ENCODE measurements at regions not wholly inside any gene's neighbourhood (a gene's known extent, or its start where the extent isn't known, plus 50 kb on each side); places are given as distances from the start of the nearest gene placed in this dataset.

DNA sequence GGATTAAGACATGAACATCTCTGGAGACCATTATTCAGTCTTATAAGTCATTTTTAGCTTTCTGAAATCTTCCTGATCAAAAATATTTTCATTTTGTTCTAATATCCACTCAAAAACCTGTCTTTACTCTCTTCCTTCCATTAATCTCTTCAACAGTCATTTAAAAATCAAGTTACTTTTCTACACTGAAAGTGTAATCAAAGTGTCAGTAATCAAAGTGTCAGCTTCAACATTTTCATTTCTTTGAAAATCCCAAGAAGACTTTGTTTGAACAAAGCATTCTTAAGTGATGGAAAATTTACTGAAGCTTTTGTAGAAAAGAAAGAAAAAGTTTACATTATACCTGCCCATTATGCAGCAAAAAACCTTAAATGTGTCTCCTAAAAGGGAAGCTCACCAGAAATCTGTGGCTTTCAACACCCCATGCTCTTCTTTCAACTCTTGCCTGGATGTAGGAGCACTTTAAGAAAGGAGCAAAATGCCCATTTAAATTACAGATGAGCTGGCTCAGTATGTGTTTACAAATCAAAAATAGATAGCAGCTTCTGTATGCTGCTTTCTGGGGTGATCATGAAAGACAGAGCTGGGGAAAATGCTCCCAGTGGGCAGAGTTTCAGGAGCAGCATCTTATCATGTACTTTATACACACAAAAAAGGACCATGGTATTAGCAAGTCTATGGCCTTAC lies 260.8 kb upstream of the NCAM2 start:
- no peak for DNase-seq (ENCODE audit: low read depth in 2 of 2)

DNA sequence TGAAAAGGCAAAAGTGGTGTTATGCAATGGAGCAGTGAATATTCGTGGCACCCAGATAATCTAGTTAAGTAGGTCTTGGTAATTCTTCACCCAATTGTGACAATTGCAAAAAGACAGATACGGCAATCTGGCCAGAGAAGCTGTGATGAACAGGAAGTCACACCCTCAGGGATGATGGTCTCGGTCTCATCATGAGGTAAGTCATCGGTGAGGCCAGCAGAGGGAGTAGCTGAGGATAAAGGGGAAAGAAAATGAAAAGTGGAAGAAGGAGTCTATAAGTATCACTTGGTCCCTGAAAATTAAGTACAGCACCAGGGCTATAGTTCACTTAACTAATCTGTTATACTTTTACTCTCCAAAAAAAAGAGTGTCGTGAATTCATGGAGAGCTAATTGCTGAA lies 258.8 kb upstream of the NCAM2 start:
- DNase-seq (ENCODE audit: low read depth in 2 of 2): no peak

DNA sequence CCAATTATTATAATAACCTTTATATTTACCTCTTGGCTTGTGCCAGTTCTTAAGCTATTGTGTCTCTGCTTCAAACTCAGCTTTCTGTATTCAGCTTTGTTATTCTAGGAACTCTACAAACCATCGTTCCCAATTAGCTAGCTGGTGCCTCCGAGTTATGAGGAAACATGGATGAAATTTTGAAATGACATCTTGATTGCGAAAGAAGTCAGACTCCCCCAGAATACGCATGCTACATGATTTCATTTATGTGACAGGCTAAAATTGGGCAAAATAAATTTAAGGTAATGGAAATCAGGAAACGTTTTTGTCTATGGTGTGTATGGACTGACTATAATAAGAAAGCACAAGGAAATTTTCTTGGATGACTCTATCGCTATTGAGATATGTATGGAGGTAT lies 256.8 kb upstream of the NCAM2 start:
- no peak for DNase-seq (ENCODE audit: low read depth in 2 of 2)

DNA sequence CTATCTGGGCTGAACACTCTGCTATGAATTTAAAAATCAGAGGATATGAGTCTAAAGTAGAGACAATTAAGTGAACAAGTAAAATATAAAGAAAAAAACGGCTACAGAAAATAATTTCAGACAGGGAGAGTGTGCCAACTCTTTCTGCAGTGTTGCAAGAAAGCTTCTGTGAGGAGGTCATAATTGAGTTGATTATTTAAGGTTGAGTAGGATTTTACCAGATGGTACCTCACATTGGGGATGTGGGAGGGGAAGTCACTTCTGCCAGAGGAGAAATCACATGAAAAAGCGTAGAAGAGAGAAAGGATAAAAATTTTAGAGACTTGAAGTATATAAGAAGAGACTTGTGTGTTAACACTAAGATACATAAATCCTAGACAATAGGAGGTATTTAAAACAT lies 238.0 kb upstream of the NCAM2 start:
- DNase-seq (ENCODE audit: low read depth in 2 of 2): no peak

DNA sequence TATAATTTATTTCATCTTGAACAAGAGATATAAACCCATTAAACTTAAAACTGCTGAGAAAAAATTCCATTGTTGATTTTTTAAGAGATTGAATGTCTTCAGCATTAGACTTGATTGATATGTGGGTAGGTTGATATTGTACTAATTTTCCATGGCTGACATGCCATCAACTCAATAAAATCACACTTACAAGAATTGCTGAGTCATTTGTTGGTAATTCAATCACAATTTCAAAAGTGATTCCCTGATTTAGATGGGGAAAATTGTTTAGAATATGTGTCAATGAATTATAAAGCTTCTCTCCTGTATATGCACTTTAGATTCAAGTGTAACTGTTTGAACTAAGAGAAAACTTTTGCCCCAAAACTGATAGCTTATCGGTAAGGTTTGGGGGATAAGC lies 223.5 kb upstream of the NCAM2 start:
- DNase-seq (ENCODE audit: low read depth in 2 of 2): no peak

DNA sequence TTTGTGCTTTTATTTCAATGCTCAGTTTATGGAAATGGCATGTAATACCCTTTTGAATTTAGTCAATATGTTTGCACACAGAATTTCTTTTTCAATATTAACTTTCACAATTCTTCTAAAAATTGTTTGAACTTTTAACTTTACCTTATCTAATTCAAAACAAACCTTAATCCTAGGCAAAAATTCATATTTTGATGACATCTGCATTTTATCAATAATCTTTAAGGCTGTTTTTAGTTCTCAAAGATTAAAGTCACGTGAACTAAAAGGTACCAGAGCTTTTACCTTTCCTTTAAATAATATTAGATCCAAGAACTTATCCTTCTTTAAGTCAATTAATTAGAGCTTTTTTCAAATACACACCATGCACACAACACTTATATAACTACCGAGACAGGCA lies 218.9 kb upstream of the NCAM2 start:
- DNase-seq (ENCODE audit: low read depth in 2 of 2): no peak

DNA sequence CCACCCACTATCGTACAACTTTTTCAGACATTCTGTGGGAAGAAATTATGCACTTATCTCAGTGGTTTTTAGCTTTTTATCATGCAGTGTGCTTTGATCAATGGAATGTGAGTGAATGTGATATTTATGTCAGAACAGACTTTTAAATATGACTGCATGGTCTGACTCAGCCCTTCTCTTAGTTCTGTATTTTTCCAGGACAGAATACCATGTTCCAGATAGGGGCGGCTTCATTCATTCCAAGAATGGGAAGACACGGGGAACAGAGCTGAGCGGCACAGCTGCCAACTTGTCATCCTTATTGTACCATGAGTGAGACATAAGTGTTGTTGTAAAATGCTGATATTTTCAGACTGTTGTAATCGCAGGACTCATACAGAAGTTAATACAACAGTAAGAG lies 214.6 kb upstream of the NCAM2 start:
- DNase-seq (ENCODE audit: low read depth in 2 of 2): no peak

DNA sequence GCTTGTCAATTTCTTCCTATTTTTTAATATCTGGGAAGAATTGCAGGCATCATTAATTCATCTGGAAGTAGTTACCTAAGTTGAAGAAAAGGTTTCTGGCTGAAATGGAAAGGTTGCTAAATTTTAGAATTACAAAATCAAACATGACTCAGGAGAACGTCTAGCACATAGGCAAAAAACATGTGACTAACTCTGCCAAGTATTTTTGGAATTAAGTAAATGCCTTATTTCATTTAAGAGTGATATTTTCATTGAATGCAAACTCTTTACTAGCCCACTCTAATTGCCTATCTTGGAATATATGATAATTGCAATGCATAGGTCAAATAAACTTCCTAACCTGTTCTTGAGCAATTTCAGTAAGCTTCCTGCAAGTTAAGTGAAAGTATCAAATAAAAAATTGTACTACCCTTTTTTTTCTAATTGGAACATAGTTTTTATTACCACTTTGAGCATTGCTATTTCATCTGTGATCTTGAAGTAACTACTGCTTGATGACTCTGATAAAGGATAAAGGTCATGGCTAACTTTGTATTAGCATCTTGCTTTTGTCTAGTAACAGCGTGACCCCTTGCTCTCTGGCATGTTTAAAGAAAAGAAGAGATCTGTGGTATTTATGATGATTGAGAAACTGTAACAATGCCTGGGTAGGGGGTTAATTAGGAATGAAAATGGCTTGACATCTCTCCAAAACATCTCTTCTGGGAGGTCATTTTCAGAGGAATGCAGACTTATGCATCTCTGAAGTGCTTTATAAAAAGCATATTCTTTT lies 208.3 kb upstream of the NCAM2 start:
- no peak for DNase-seq (ENCODE audit: low read depth in 2 of 2)

DNA sequence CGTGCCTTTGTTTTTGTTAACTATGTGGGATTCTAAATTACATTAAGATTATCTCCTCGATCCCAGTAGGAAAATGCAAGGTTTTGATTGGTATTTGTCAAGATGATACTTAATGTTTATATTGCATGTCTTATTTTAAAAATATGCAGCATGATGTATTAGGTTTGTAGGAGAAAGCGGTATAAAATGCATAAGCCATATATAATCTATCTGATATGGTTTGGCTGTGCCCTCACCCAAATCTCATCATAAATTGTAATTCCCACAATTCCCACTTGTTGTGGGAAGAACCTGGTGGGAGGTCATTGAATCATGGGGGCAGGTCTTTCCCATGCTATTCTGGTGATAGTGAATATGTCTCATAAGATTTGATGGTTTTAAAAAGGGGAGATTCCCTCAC lies 198.1 kb upstream of the NCAM2 start:
- no peak for DNase-seq (ENCODE audit: low read depth in 2 of 2)

DNA sequence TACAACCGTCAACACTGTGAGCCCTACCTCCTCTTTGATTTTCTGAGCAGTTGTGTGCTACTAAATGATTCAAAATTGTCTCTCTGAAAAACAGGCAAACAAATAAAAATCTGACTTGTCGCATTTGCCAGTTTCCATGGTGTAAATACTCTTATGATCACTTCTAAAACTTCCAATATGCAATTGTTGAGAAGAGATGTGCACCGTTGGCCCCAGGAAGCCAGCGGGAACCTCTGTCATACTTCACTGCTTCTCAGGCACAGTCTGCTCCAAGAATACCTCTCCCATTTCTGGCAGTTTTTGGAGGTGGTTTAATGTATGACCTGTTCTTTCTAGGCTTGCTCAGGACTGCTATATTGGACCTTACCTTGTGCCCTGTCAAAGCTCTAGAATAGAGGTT lies 196.0 kb upstream of the NCAM2 start:
- no peak for DNase-seq (ENCODE audit: low read depth in 2 of 2)

DNA sequence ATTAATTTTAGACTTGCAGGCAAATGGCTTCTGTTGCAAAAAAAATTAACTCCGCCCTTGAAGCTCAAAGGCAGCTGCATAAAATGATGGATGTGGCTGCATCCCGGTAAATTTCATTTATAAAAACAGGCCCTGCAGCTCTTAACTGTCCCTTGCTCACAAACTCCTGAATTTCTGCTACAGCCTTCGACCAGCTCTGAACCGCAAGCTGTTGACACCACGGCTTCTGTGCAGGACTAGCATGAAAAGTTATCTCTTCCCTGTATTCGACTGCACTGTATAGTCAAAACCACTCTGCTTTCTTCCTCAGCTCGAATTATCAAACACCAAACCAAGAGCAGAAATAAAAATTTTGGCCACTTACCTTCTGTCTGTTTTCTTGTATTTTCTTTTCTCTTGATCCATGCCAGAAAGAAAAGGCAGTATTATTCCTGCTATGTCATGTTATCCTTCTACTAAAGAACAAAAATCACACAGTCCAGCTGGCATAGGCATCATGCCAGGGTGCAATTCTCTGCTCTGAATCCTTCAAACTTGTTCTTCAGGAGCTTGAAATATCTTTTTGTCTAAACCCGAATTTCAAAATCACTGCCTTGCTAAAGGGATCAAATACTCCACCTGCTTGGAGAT lies 195.5 kb upstream of the NCAM2 start:
- no peak for DNase-seq (ENCODE audit: low read depth in 2 of 2)

DNA sequence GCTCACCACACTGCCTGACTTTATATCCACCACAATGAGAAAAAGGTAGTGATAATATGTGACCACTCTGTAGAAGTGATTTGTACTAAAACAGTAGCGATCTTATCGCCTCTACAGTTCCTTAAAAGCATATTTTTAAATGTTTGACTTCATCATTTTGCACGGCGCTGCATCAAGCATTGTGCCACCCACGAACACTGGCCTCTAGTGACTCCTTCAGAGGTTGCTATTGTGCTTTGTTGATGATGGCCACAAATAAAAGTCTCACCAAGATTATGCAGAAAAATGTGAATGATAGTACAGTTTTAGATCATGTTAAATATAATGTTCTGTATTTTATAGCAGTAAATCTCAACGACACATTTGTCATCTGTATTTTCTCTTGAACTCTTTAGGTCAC lies 186.5 kb upstream of the NCAM2 start:
- DNase-seq (ENCODE audit: low read depth in 2 of 2): no peak

DNA sequence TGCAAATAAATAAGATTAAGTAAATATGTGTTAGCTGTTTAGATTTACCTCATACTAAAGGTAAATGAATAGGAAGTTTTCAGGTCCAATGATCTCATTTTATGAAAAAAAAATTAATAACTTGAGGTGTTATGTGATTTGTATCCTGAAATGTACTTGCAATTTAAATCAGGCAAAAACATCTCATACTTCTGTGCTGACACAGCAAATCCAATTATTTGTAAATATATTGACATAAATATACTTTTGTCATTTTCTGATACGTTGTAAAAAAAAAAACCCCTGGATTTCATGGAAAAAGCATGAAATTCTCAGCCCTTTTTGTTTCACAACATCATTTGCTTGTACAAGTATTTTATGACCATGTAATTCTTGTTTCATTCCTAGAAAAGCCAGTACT lies 184.1 kb upstream of the NCAM2 start:
- DNase-seq (ENCODE audit: low read depth in 2 of 2): no peak

DNA sequence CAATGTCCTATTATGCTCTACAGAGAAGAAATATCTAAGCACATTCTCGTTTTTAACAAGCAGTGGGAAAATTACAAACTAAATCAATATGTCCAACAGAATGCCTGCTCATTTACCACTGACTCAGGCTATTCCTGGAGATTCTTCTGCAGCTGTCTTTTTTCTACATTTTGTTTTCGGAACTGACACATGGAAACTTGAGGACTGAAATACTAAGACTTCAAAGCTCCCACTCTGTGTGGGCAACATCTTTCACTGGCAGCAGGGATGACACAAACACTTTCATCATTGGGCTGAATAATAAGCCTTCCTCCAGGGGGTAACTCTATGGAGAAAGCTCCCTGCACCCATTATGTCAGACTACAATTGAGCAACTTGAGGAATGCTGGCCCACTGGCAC lies 175.5 kb upstream of the NCAM2 start:
- no peak for DNase-seq (ENCODE audit: low read depth in 2 of 2)

DNA sequence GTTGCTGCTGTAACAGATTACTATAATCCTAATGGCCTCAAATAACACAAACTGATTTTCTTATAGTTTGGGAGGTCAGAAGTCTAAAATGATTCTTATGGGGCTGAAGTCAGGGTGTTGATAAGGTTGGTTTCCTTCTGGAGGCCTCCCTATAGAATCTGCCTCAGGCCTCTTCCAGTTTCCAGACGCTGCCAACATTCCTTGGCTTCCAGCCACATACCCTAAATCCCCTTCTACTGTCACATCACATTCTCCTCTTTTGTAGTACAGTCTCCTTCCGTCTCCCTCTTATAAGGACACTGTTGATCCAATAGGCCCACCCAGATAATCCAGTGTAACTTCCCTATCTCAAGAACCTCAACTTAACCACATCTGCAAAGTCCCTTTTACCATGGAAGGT lies 145.3 kb upstream of the NCAM2 start:
- DNase-seq (ENCODE audit: low read depth in 2 of 2): no peak

DNA sequence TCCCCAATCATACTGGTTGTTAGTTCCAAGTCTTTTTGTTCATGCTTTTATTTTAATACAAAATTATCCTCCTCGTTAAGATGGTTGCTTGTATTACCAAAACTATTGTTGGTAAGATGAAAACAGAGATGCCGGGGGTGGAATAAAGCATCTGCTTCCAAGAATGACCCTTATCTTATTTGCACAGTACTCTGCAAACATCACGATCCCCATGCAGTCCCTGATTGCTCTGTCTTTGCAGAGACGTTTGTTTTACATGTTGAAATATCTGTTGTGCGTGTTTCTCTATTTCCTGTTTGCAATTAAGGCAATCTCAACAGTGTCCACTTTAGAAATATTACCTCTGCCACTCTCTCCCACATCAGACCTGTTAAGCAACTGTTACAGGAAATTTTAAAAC lies 141.3 kb upstream of the NCAM2 start:
- no peak for DNase-seq (ENCODE audit: low read depth in 2 of 2)

DNA sequence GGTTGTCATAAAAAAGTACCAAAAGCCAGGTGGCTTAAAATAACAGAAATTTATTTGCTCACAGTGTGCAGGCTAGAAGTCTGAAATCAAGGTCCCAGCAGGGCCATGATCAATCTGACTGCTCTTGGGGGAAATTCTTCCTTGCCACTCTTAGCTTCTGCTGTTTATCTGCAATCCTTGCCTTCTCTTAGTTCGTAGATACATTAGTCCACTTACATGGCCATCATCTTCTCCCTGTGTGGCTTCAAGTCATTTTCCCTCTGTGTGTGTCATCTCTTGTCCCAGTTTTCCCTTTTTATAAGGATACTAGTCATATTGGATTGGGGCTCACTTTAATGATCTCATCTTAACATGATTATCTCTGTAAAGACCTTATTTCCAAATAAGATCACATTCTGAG lies 124.0 kb upstream of the NCAM2 start:
- DNase-seq (ENCODE audit: low read depth in 2 of 2): no peak

DNA sequence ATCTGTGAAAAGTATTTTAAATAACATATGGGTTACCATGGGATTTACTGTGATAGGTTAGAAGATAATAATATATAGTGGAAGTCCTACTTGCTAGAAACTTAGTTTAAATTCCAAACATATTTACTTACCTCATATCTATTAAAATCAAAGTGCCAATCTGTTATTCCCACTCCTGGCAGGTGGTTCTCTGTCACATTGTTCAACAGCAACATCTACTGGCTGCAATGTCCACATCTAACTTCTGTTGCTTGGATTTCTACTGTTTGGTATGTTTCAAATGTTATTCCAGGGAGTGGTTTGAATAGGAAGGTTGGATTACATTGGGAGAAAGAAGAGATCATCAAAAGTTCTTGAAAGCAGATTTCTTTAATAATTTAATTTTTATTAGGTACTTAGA lies 122.5 kb upstream of the NCAM2 start:
- no peak for DNase-seq (ENCODE audit: low read depth in 2 of 2)

DNA sequence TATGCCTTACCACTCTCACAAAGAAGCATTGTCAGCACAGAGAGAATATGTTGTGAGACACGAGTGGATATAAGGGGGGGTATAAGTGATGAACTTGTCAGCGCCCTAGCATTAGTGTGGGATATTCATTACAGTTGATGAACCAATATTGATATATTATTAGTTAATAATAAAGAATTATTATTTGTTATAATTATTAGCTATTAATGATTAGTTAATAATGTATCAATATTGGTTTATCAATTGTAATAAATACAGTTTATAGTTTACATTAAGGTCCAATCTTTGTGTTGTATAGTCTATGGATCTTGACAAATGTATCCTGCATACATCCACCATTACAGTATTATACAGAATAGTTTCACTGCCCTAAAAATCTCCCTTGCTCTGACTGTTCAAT lies 120.2 kb upstream of the NCAM2 start:
- DNase-seq (ENCODE audit: low read depth in 2 of 2): no peak

DNA sequence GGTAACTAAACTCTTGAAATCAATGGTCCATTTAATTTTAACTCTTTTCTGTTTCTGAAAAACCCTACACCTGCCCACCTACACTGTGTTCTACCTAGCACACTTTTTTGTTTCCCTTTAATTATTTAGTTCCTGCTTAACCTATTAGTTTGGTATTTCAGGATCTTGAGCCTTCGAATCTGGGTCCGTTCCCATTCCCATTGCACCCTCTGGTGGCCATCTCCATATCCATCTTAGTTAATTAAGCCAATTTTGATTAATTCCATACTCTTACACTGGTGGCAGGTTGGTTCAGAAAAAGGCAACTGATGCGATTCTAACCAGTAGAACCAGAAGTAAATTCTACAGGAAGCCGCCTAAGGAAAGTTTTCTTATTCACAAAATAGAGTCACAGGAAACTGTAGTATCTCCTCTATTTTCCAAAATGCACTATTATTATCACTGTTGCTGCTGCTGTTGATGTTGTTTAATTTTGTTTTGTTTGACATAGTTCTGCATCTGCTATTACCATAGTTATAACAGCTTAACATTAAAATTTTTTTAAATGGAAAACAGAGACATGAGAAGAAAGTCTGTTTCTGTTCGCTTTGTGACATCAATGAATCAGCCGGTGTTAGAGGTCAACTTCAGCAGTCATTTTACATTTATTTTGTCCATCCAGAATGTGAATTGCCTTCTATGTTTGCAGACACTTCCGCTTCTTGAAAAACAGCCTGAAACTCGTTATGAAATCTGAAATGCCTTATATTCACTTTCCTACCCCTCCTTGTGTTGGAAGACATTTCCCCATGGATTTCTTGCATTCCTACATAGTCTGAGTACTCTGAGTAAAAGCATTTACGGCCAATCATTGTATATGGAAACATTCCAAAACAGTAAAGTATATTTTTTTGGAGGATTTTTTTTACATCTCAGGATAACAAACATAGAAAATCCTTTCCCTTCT lies 115.5 kb upstream of the NCAM2 start:
- DNase-seq (ENCODE audit: low read depth in 2 of 2): no peak

DNA sequence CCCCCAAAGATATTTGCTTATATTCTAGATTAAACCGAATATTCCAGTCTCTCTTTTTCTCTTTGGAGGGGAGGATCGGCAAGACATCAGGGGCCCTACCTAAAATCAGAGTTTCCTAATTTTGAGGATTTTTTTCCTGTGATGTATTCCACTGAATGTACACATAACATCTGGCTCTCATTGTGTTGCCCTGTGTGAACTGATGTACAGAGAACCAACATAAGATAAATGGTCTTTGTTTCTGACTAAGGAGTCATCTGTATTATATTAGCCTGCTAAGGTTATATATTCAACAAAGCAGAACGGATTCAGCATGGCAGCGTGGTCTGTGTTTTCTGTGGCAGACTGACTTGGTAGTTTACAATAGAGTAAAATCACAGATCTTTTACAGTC lies 114.8 kb upstream of the NCAM2 start:
- no peak for DNase-seq (ENCODE audit: low read depth in 2 of 2)

DNA sequence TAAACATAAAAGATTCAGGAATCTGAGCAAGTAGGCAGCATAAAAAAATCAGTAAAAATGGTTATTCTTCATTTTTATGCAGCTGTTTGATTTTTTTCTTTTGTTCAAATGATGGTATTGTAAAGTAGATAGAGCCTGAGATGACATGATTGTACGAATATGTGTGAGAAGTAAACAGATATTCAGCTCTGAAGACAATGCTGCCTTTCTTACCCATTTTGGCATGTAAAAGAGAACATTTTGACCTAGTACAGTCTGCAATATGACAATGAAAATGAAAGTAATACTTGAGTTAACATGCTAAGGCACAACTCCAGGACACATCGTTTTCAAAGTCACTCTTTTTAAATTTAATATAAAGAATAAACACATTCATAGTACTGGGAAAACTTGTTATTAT lies 95.7 kb upstream of the NCAM2 start:
- DNase-seq (ENCODE audit: low read depth in 2 of 2): no peak

Measured in stimulated activated CD8-positive, alpha-beta memory T cell treated with anti-CD3 and anti-CD28 coated beads, Interleukin-7, amount 100 ng/mL, for 4 hours (primary cell).